Skeletal muscle tissue (tissue), 3 donors: ENCODE measurements at regions not wholly inside any gene's neighbourhood (a gene's known extent, or its start where the extent isn't known, plus 50 kb on each side); places are given as distances from the start of the nearest gene placed in this dataset.
"Not testable (repeated sequence)": the region's sequence is repeated elsewhere in the genome, so short reads cannot be mapped to it uniquely, and the experiment has no call there.

Source experiments
- H3K27ac ChIP-seq: one replicate; pipeline ENCODE4 v1.7.0; 2013; ENCODE audit warnings: mild to moderate bottlenecking, low read depth, low read length, inconsistent platforms
- H3K27me3 ChIP-seq, 3 donors: one replicate each; pipeline ENCODE4 v1.7.0; 2013; ENCODE audit warnings: low read length in 3 of 3; ENCODE audit not compliant: control insufficient read depth in 3 of 3, insufficient read depth in 3 of 3
- H3K36me3 ChIP-seq, 3 donors: one replicate each; pipeline ENCODE4 v1.7.0; 2013; ENCODE audit warnings: low read length in 3 of 3; ENCODE audit not compliant: control insufficient read depth in 3 of 3, insufficient read depth in 3 of 3
- H3K4me1 ChIP-seq, 3 donors: one replicate each; pipeline ENCODE4 v1.7.0; 2013; ENCODE audit warnings: low read length in 3 of 3, mild to moderate bottlenecking in 3 of 3; ENCODE audit not compliant: control insufficient read depth in 3 of 3, insufficient read depth in 3 of 3
- H3K4me3 ChIP-seq, 3 donors: one replicate each; pipeline ENCODE4 v1.7.0; 2013; ENCODE audit warnings: low read length in 3 of 3
- H3K9ac ChIP-seq, 3 donors: one replicate each; pipeline ENCODE4 v1.7.0; 2013; ENCODE audit warnings: low read length in 3 of 3, mild to moderate bottlenecking in 3 of 3, moderate library complexity in 2 of 3, low read depth in 1 of 3
- H3K9me3 ChIP-seq, 3 donors: one replicate each; pipeline ENCODE4 v1.7.0; 2013; ENCODE audit warnings: low read length in 3 of 3; ENCODE audit not compliant: control insufficient read depth in 3 of 3
- donor health status: Osteomylitis.

DNA sequence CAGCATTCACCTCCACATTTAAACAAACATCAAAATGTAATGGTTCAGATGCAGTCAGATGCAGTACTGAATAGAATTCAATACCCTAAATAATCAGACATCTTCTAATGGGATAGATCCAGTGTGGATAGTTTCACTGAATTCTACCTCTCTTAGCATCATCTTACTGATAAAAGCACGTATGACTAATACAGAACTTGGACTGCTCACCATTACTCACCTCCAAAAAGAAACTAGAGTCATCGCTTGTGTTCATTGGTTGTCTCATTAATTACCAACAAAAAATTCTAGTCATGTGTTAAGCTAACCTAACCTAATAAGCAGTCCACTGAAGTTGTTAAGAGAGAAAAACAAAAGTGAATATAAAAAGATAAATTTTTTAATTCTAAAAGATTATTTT, 165.9 kb upstream of the IRAK1BP1 start:
- H3K4me1 ChIP-seq, result no peaks in the 10 kb centered on the region
- H3K4me3 ChIP-seq, result no peak overlapping the region
- H3K9me3 ChIP-seq, result no peaks in the 10 kb centered on the region

DNA sequence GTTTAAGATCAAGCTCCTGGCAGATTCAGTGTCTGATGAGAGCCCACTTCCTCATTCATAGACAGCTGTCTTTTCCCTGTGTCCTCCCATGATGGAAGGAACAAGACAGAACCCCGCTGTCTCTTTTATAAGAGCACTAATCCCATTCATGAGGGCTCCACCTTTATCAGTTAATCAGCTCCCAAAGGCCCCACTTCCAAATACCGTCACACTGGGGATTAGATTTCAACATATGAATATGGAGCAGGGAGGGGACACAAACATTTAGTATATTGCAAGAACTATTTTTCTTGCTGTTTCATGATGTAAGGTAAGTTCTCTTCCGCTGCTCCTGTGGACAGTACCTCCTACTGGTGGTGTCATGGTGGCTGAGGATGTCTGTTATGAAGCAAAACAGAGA, 158.3 kb upstream of the IRAK1BP1 start:
- Histone ChIP-seq H3K27ac (no peak overlapping the region), H3K36me3 (no peaks in the 10 kb centered on the region), H3K4me3 (no peak overlapping the region), H3K9me3 (no peaks in the 10 kb centered on the region), H3K9ac (no peak overlapping the region), H3K27me3 (no peaks in the 10 kb centered on the region), H3K4me1 (no peaks in the 10 kb centered on the region)

More for the DNA sequence above, 165.9 kb upstream of the IRAK1BP1 start:
- H3K36me3 ChIP-seq, result no peaks in the 10 kb centered on the region
- H3K27ac ChIP-seq, result no peak overlapping the region
- H3K9ac ChIP-seq, result no peak overlapping the region
- H3K27me3 ChIP-seq, result no peaks in the 10 kb centered on the region

DNA sequence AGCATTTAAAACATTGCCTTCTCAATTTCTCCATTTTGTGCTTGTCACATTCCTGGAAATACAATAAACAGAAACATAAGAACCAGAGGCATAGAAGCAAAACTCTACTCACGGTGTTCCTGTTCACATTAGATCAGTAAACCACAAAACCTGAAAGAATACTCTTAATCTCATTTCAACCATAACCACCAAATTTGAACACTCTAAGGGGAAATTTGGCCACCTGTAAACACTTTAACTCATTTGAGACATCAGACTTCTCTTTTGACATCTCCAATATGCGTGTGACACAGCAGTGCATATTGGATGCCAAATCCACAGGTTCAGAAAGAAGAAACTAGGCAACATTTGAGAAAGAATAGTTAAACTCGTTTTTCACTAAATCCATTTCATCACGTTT, 153.8 kb upstream of the IRAK1BP1 start:
- Histone ChIP-seq H3K27ac (no peak overlapping the region), H3K9ac (no peak overlapping the region), H3K27me3 (no peaks in the 10 kb centered on the region), H3K4me3 (no peak overlapping the region), H3K36me3 (no peaks in the 10 kb centered on the region), H3K9me3 (no peaks in the 10 kb centered on the region), H3K4me1 (no peaks in the 10 kb centered on the region)

DNA sequence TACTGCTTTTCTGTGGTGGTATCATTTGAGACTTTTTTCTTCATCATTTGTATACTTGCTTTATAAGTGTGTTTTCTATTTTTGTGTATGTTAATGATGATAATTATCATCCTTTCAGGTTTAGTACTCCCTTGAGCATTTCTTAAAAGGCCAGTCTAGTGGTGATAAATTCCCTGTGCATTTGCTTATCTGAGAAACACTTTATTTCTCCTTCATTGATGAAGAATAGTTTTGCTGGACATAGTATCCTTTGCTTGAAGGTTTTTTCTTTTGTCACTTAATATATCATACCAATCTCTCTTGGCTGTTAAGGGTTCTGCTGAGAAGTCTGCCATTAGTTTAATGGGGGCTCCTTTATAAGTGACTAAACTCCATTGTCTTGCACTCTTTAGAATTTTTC, 123.2 kb upstream of the IRAK1BP1 start:
- H3K9me3 ChIP-seq, result peaks cover 0 to 12% (median 3%) of the 10 kb centered on the region in 3 donors
- H3K27me3 ChIP-seq, result no peaks in the 10 kb centered on the region
- no peak overlapping the region for H3K27ac ChIP-seq
- H3K9ac ChIP-seq, result no peak overlapping the region
- no peaks in the 10 kb centered on the region for H3K4me1 ChIP-seq
- no peaks in the 10 kb centered on the region for H3K36me3 ChIP-seq
- H3K4me3 ChIP-seq, result no peak overlapping the region

DNA sequence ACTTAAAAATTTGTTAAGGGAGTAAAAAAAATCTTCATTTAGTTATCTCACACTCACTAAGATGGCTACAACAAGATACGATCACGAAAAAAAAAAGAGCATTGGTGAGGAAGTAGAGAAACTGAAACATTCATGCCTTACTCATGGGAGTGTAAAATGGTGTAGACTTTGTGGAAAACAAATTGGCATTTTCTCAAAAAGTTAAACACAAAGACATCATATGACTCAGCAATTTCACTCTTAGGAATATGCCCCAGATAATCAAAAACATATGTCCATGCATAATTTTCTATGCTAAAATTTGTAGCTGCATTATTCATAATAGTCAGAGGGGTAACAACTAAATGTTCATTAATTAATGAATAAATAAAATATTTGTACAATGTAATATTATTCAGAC, 120.9 kb upstream of the IRAK1BP1 start:
- H3K27me3 ChIP-seq, result no peaks in the 10 kb centered on the region
- H3K4me1 ChIP-seq, result no peaks in the 10 kb centered on the region
- no peak overlapping the region for H3K4me3 ChIP-seq
- peaks cover 0 to 12% (median 3%) of the 10 kb centered on the region in 3 donors for H3K9me3 ChIP-seq
- H3K36me3 ChIP-seq, result no peaks in the 10 kb centered on the region
- no peak overlapping the region for H3K9ac ChIP-seq
- no peak overlapping the region for H3K27ac ChIP-seq

DNA sequence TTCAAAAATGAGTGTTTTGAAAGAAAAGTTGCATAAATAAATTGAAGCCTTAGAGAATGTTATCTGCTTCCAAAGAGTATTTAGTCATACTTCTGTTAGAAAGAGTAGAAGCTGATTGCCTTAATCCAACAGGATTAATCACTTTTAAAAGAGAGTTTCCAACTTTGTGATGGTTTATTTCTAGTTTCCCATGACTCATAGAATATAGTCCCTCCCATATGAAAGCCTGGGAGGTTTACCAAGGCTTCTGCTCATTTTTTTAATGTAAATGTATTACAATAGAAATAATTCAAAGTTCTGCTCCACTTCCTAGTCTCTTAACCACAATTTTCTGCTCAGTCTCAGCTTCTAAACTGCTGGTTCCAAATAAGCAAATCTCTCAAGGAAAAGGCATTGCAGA, 118.0 kb upstream of the IRAK1BP1 start:
- H3K4me3 ChIP-seq, result no peak overlapping the region
- no peak overlapping the region for H3K9ac ChIP-seq
- no peak overlapping the region for H3K27ac ChIP-seq
- H3K9me3 ChIP-seq, result peaks cover 0 to 12% (median 3%) of the 10 kb centered on the region in 3 donors
- H3K4me1 ChIP-seq, result no peaks in the 10 kb centered on the region
- no peaks in the 10 kb centered on the region for H3K27me3 ChIP-seq
- H3K36me3 ChIP-seq, result no peaks in the 10 kb centered on the region

DNA sequence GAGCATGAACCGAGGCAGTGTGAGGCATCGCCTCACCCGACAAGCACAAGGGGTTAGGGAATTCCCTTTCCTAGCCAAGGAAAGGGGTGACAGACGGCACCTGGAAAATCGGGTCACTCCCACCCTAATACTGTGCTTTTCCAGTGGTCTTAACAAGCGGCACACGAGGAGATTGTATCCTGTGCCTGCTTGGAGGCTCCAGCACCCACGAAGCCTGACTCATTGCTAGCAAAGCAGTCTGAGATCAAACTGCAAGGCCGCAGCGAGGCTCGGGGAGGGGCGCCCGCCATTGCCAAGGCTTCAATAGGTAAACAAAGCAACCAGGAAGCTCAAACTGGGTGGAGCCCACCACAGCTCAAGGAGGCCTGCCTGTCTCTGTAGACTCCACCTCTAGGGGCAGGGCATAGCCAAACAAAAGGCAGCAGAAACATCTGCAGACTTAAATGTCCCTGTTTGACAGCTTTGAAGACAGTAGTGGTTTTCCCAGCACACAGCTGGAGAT, 109.0 kb upstream of the IRAK1BP1 start:
- H3K27me3 ChIP-seq, H3K9me3 ChIP-seq, H3K9ac ChIP-seq, H3K4me1 ChIP-seq, H3K36me3 ChIP-seq, H3K27ac ChIP-seq, H3K4me3 ChIP-seq: not testable (repeated sequence)

DNA sequence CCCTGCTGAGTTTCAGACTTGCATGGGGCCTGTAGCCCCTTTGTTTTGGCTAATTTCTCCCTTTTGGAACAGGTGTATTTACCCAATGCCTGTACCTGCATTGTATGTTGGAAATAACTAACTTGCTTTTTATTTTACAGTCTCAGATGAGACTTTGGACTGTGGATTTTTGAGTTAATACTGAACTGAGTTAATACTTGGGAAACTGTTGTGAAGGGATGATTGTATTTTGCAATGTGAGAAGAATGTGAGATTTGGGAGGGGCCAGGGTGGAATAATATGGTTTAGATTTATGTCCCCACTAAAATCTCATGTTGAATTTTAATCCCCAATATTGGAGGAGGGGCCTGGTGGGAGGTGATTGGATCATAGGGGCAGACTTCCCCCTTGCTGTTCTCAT, 99.1 kb upstream of the IRAK1BP1 start:
- H3K9ac ChIP-seq, result no peak overlapping the region
- H3K36me3 ChIP-seq, result no peaks in the 10 kb centered on the region
- H3K4me1 ChIP-seq, result no peaks in the 10 kb centered on the region
- no peaks in the 10 kb centered on the region for H3K27me3 ChIP-seq
- H3K9me3 ChIP-seq, result no peaks in the 10 kb centered on the region
- H3K27ac ChIP-seq, result no peak overlapping the region
- no peak overlapping the region for H3K4me3 ChIP-seq

DNA sequence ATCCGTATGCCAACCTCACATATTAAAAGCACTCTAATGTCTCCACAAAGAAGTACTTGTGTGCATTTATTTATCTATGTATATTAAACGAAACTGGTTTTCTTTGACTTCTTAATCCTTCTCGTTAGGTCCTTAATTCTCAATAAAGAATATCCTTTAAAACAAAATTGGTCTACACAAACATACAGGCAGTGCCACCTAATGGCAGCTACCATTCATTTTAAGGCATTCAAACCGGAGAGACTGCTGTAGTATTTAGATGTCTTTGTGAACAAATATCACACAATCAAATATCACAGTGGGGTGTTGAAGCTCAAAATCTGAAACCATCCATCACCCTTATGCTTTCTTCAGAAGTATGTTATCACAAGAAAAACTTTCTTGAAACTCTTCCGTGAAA, 96.6 kb upstream of the IRAK1BP1 start:
- H3K4me1 ChIP-seq, result no peaks in the 10 kb centered on the region
- H3K4me3 ChIP-seq, result no peak overlapping the region
- H3K9ac ChIP-seq, result no peak overlapping the region
- H3K36me3 ChIP-seq, result no peaks in the 10 kb centered on the region
- no peak overlapping the region for H3K27ac ChIP-seq
- no peaks in the 10 kb centered on the region for H3K27me3 ChIP-seq
- H3K9me3 ChIP-seq, result no peaks in the 10 kb centered on the region

DNA sequence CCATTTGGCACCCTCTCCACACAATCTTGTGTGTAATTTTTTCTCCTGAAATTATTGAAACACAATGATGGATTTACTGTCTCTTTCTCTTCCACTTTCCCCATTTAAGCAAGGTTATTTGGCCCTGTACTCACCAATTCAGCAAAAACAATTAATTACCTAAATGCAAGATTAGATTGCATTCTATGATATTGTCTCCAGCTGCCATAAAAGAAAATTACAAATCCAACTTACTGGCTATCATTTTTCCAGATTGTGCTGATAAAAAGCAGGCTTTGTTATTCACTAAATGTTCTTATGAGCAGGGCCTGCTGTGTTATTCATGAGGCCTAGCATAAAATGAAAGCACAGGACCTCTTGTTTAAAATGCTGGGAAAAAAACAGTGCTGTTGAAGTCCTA, 95.8 kb upstream of the IRAK1BP1 start:
- H3K27me3 ChIP-seq, result no peaks in the 10 kb centered on the region
- no peaks in the 10 kb centered on the region for H3K36me3 ChIP-seq
- no peaks in the 10 kb centered on the region for H3K4me1 ChIP-seq
- no peak overlapping the region for H3K4me3 ChIP-seq
- no peaks in the 10 kb centered on the region for H3K9me3 ChIP-seq
- no peak overlapping the region for H3K9ac ChIP-seq
- H3K27ac ChIP-seq, result no peak overlapping the region

DNA sequence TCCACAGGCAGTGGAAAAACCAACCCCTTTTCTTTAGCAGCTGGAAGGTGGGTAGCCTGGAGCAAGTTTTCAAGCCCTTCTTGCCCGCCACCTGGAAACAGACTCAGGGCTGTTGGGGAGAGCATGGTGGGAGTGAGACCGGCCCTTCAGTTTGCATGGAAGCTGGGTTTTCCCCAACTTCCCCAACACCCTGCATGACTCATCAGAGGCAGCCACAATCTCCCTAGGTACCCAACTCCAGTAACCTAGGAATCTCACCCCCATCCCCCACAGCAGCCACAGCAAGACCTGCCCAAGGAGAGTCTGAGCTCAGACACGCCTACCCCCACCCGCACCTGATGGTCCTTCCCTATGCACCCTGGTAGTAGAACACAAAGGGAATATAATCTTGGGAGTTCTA, 86.3 kb upstream of the IRAK1BP1 start:
- Histone ChIP-seq H3K27ac (no peak overlapping the region), H3K36me3 (no peaks in the 10 kb centered on the region), H3K4me3 (no peak overlapping the region), H3K9me3 (no peaks in the 10 kb centered on the region), H3K4me1 (no peaks in the 10 kb centered on the region), H3K27me3 (no peaks in the 10 kb centered on the region), H3K9ac (no peak overlapping the region)
